ENCODE measurements at regions not wholly inside any gene's neighbourhood (a gene's known extent, or its start where the extent isn't known, plus 50 kb on each side); places are given as distances from the start of the nearest gene placed in this dataset.

GRCh38 chr6:86657192-86657591 lies 280.1 kb upstream of the HTR1E start:
- ATAC-seq: no peak
- TF ChIP-seq ZFP3 (CRISPR knock-in tag; IDR thresholded peaks at IDR 0.05): no peak
- TF ChIP-seq BACH2 (CRISPR knock-in tag; IDR thresholded peaks at IDR 0.05; ENCODE audit: borderline replicate concordance): no peak
- TF ChIP-seq ESRRG (CRISPR knock-in tag; IDR thresholded peaks at IDR 0.05): no peak
- no peak for TF ChIP-seq ARNTL (CRISPR knock-in tag; IDR thresholded peaks at IDR 0.05; ENCODE audit: borderline replicate concordance, low read depth)
- no peak for TF ChIP-seq ZNF8 (CRISPR knock-in tag; IDR thresholded peaks at IDR 0.05)
- TF ChIP-seq ZFP30 (CRISPR knock-in tag; IDR thresholded peaks at IDR 0.05): no peak
- TF ChIP-seq CREB5 (CRISPR knock-in tag; IDR thresholded peaks at IDR 0.05; ENCODE audit: low read depth): no peak
- no peak for TF ChIP-seq RARB (CRISPR knock-in tag; IDR thresholded peaks at IDR 0.05)
- TF ChIP-seq ZNF565 (CRISPR knock-in tag; conservative IDR thresholded peaks at IDR 0.05; ENCODE audit: low read depth): no peak

GRCh38 chr6:86629123-86629522 lies 308.2 kb upstream of the HTR1E start:
- no peak for ATAC-seq
- TF ChIP-seq TSHZ2 (CRISPR knock-in tag; IDR thresholded peaks at IDR 0.05): no peak
- no peak for TF ChIP-seq RARB (CRISPR knock-in tag; IDR thresholded peaks at IDR 0.05)
- no peak for TF ChIP-seq SNAI2 (CRISPR knock-in tag; IDR thresholded peaks at IDR 0.05)
- no peak for TF ChIP-seq CSDC2 (CRISPR knock-in tag; IDR thresholded peaks at IDR 0.05)

GRCh38 chr6:86619428-86619827 lies 317.9 kb upstream of the HTR1E start:
- ATAC-seq: no peak
- TF ChIP-seq ZNF8 (CRISPR knock-in tag; IDR thresholded peaks at IDR 0.05) (no peak), OSR1 (CRISPR knock-in tag; IDR thresholded peaks at IDR 0.05) (no peak), CSDC2 (CRISPR knock-in tag; IDR thresholded peaks at IDR 0.05) (no peak), BACH2 (CRISPR knock-in tag; IDR thresholded peaks at IDR 0.05; ENCODE audit: borderline replicate concordance) (no peak), RARB (CRISPR knock-in tag; IDR thresholded peaks at IDR 0.05) (no peak), ZFP30 (CRISPR knock-in tag; IDR thresholded peaks at IDR 0.05) (no peak), ARNTL (CRISPR knock-in tag; IDR thresholded peaks at IDR 0.05; ENCODE audit: borderline replicate concordance, low read depth) (no peak), PATZ1 (CRISPR knock-in tag; IDR thresholded peaks at IDR 0.05; ENCODE audit: borderline replicate concordance) (no peak), ZNF70 (CRISPR knock-in tag; IDR thresholded peaks at IDR 0.05) (no peak), TCF4 (CRISPR knock-in tag; IDR thresholded peaks at IDR 0.05; ENCODE audit: borderline replicate concordance) (no peak), PPARA (CRISPR knock-in tag; IDR thresholded peaks at IDR 0.05; ENCODE audit: borderline replicate concordance) (no peak), POU6F1 (CRISPR knock-in tag; IDR thresholded peaks at IDR 0.05; ENCODE audit: borderline replicate concordance, low read depth) (no peak), ZC3H10 (CRISPR knock-in tag; IDR thresholded peaks at IDR 0.05) (no peak), TSHZ2 (CRISPR knock-in tag; IDR thresholded peaks at IDR 0.05) (no peak), ZFP3 (CRISPR knock-in tag; IDR thresholded peaks at IDR 0.05) (no peak), ISL1 (CRISPR knock-in tag; IDR thresholded peaks at IDR 0.05) (no peak), CREB5 (CRISPR knock-in tag; IDR thresholded peaks at IDR 0.05; ENCODE audit: low read depth) (no peak), ZNF565 (CRISPR knock-in tag; conservative IDR thresholded peaks at IDR 0.05; ENCODE audit: low read depth) (no peak), SNAI2 (CRISPR knock-in tag; IDR thresholded peaks at IDR 0.05) (no peak)

Measured in SK-N-SH treated with all-trans-retinoic acid at 6 μM for 48 hours (cell line).